HFFc6 (cell line): ENCODE measurements at regions not wholly inside any gene's neighbourhood (a gene's known extent, or its start where the extent isn't known, plus 50 kb on each side); places are given as distances from the start of the nearest gene placed in this dataset. TPM values are rescaled to one million over a fixed set of nuclear protein-coding genes. Genes with fewer than 3 reads are reported as not detected.

Experiments used
- DNase-seq: peaks from one replicate; pipeline ENCODE4 v3.0.0-alpha.2; 2018
- H3K27ac Mint-ChIP-seq: 2 replicates; pipeline ENCODE4 v1.8.0; 2020; ENCODE audit warnings: mild to moderate bottlenecking, mixed read lengths
- H3K27me3 Mint-ChIP-seq: 2 replicates; pipeline ENCODE4 v1.8.0; 2021; ENCODE audit warnings: mild to moderate bottlenecking, moderate library complexity, mixed read lengths; ENCODE audit not compliant: insufficient read depth
- H3K36me3 Mint-ChIP-seq: 2 replicates; pipeline ENCODE4 v1.8.0; 2021; ENCODE audit warnings: low read depth, mixed read lengths
- H3K4me1 Mint-ChIP-seq: 2 replicates; pipeline ENCODE4 v1.8.0; 2020; ENCODE audit warnings: low read depth, mixed read lengths
- H3K4me3 Mint-ChIP-seq: 2 replicates; pipeline ENCODE4 v1.8.0; 2020; ENCODE audit warnings: mild to moderate bottlenecking, moderate library complexity, mixed read lengths
- H3K9me3 Mint-ChIP-seq: 2 replicates; pipeline ENCODE4 v1.8.0; 2020; ENCODE audit warnings: mild to moderate bottlenecking, mixed read lengths
- microRNA-seq: library from miRNA; unstranded; fragments of <30 nt; microRNA quantifications from one replicate; pipeline ENCODE4, GENCODE V29; 2019
- TF ChIP-seq, protein P1 (sequence below): fragments of 200-600 bp; sonication (generic); IDR thresholded peaks from 2 replicates; pipeline ENCODE4 v1.5.0; 2021; ENCODE audit warnings: antibody characterized with exemption, mild to moderate bottlenecking

DNA sequence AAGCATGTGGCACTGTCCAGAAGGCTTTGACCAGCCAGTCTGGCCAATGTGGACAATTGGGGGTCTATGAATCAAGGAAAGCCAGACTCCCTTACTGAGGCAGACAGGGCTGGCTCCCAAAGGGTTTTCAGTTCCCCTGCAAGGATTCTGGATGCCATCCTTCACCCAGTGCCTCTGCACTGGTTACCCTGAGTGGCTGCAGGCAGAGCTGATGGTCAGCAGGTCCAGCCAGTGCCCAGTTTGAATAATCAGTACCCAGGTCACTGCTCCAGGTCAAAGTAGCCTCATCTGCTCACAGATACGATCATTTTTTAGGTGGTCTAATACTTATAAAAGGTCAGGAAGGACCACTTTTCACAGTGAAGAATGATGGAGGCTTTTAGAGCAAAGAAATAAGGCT is 52.2 kb upstream of the MAMLD1 start:
- H3K27me3 Mint-ChIP-seq: peaks cover 1% of the 10 kb centered on the region
- H3K27ac Mint-ChIP-seq: no peak overlapping the region
- DNase-seq: no peak
- H3K4me1 Mint-ChIP-seq: peaks cover 7% of the 10 kb centered on the region; the same call in 1 of the 2 replicates
- H3K36me3 Mint-ChIP-seq: no peaks in the 10 kb centered on the region
- H3K9me3 Mint-ChIP-seq: no peaks in the 10 kb centered on the region
- TF ChIP-seq, protein P1, sequence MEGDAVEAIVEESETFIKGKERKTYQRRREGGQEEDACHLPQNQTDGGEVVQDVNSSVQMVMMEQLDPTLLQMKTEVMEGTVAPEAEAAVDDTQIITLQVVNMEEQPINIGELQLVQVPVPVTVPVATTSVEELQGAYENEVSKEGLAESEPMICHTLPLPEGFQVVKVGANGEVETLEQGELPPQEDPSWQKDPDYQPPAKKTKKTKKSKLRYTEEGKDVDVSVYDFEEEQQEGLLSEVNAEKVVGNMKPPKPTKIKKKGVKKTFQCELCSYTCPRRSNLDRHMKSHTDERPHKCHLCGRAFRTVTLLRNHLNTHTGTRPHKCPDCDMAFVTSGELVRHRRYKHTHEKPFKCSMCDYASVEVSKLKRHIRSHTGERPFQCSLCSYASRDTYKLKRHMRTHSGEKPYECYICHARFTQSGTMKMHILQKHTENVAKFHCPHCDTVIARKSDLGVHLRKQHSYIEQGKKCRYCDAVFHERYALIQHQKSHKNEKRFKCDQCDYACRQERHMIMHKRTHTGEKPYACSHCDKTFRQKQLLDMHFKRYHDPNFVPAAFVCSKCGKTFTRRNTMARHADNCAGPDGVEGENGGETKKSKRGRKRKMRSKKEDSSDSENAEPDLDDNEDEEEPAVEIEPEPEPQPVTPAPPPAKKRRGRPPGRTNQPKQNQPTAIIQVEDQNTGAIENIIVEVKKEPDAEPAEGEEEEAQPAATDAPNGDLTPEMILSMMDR: no peak
- H3K4me3 Mint-ChIP-seq: no peak overlapping the region

DNA sequence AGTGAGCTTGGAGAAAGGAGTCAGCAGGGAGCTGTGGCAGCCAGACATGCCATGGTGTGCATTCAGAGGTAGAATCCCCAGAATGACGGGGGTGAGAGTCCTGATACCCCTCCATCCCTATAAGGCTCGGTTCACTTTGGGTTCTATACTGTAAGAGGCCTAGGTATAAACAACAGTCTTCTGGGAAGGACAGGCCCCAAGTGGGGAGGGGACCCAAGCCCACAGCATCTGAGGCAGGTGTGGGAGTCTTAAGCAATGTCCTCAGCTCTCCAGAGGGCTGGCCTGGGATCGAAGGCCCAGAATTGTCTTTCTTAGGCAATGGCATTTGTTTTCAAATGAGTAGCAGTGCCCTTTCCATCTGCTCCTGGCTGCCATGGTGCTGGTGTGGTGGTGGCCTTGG is 50.2 kb upstream of the MAMLD1 start:
- Mint-ChIP-seq H3K27ac (no peak overlapping the region), H3K9me3 (no peaks in the 10 kb centered on the region)

More for the DNA sequence above, 50.2 kb upstream of the MAMLD1 start:
- H3K4me3 Mint-ChIP-seq: no peak overlapping the region
- H3K27me3 Mint-ChIP-seq: no peaks in the 10 kb centered on the region; the same call in none of the 2 replicates
- peaks cover 7% of the 10 kb centered on the region; the same call in 1 of the 2 replicates for H3K4me1 Mint-ChIP-seq
- TF ChIP-seq, protein P1: no peak
- no peak for DNase-seq
- no peaks in the 10 kb centered on the region for H3K36me3 Mint-ChIP-seq

Small RNAs in the stretch of these regions (microRNA-seq; reads per million reads assigned to microRNA genes)
- not detected for gene MIR2114
